Panc1 (cell line): ENCODE measurements at regions not wholly inside any gene's neighbourhood (a gene's known extent, or its start where the extent isn't known, plus 50 kb on each side); places are given as distances from the start of the nearest gene placed in this dataset.

Experiments used
- ATAC-seq: fragments of 200-7000 bp; cut with Tn5 transposase; 2 replicates; pipeline ENCODE4 v1.9.1; 2020; ENCODE audit warnings: mild to moderate bottlenecking, moderate library complexity
- BruUV-seq: library from RNA; stranded (reverse); fragments of 400-500 nt; replicated peaks from 2 replicates; lab custom pipeline; 2021; lab: Mats Ljungman, UMichigan
- CTCF ChIA-PET: fragments of 300-600 bp; sonication (Branson Sonifier 250); formaldehyde crosslinking; loops from one replicate; lab custom pipeline; 2022; ENCODE audit warnings: antibody characterized with exemption; lab: Charles Lee
- POLR2A ChIA-PET: fragments of 300-600 bp; sonication (Branson Sonifier 250); formaldehyde crosslinking; loops from one replicate; lab custom pipeline; 2022; ENCODE audit warnings: antibody characterized with exemption; lab: Charles Lee
- DNase-seq: peaks from one replicate; pipeline ENCODE4 v3.0.0-alpha.2; 2010; ENCODE audit warnings: low read depth, low spot score
- H3K27ac ChIP-seq: 2 replicates; pipeline ENCODE4 v1.5.1; 2011; ENCODE audit warnings: mild to moderate bottlenecking, low read length, inconsistent platforms
- H3K27me3 ChIP-seq: fragments of 200-500 bp; sonication (Bioruptor generic); 2 replicates; pipeline ENCODE4 v1.6.0; 2014; ENCODE audit warnings: low read length, inconsistent platforms; ENCODE audit not compliant: control insufficient read depth, insufficient read depth
- H3K36me3 ChIP-seq: fragments of 200-500 bp; sonication (Bioruptor generic); 2 replicates; pipeline ENCODE4 v1.5.1; 2014; ENCODE audit warnings: inconsistent platforms, mild to moderate bottlenecking, low read length, moderate library complexity; ENCODE audit not compliant: control insufficient read depth, insufficient read depth
- H3K4me1 ChIP-seq: 2 replicates; pipeline ENCODE4 v1.5.1; 2011; ENCODE audit warnings: inconsistent platforms, mild to moderate bottlenecking, low read length, moderate library complexity; ENCODE audit not compliant: control insufficient read depth, insufficient read depth
- H3K4me3 ChIP-seq, 2 experiments: 2 replicates each; pipeline ENCODE4 v1.5.1; 2011 to 2012; ENCODE audit warnings: low read depth in 2 of 2, low read length in 2 of 2, mild to moderate bottlenecking in 2 of 2, inconsistent platforms in 1 of 2, moderate library complexity in 1 of 2
- H3K9me3 ChIP-seq: fragments of 200-500 bp; sonication (Bioruptor generic); 2 replicates; pipeline ENCODE4 v1.5.1; 2014; ENCODE audit warnings: low read depth, mild to moderate bottlenecking, inconsistent platforms, low read length, moderate library complexity; ENCODE audit not compliant: control insufficient read depth, insufficient read depth
- CTCF ChIP-seq: fragments of 450-650 bp; IDR thresholded peaks from 2 replicates; pipeline ENCODE4 v1.5.1; 2017; ENCODE audit warnings: mild to moderate bottlenecking
- POLR2AphosphoS5 ChIP-seq: IDR thresholded peaks from 2 replicates; pipeline ENCODE4 v1.6.1; 2012; ENCODE audit warnings: mild to moderate bottlenecking, low read depth, low read length, moderate library complexity
- REST ChIP-seq, 2 experiments: IDR thresholded peaks; 2 replicates each; pipeline ENCODE4 v1.6.1; 2011 to 2012; ENCODE audit warnings: low read depth in 2 of 2, control low read depth in 1 of 2, low read length in 1 of 2, mild to moderate bottlenecking in 1 of 2, moderate library complexity in 1 of 2; ENCODE audit not compliant: insufficient read depth in 1 of 2
- SIN3A ChIP-seq: IDR thresholded peaks from 2 replicates; pipeline ENCODE4 v1.6.1; 2012; ENCODE audit warnings: low read depth, mild to moderate bottlenecking, low read length, moderate library complexity, borderline replicate concordance; ENCODE audit not compliant: insufficient read depth
- TCF7L2 ChIP-seq: IDR thresholded peaks from 2 replicates; pipeline ENCODE4 v1.6.1; 2011; ENCODE audit warnings: mild to moderate bottlenecking, low read depth, low read length, inconsistent platforms
- in situ Hi-C: cut with HindIII; loops from 2 replicates; pipeline ENCODE4 v1.10.0; 2016; ENCODE audit warnings: low sequenced_read_pairs, low pct_unique_long_range_greater_than_20kb
- intact Hi-C: fragments of 100-400 bp; cut with micrococcal nuclease; formaldehyde crosslinking; loops from one replicate; pipeline ENCODE4 v1.10.0; 2022; ENCODE audit not compliant: unreplicated experiment

GRCh38 chr1:168371477-168371876, 90.8 kb downstream of the TBX19 start:
- H3K27me3 ChIP-seq = no peaks in the 10 kb centered on the region
- H3K36me3 ChIP-seq = no peaks in the 10 kb centered on the region
- H3K27ac ChIP-seq = no peak overlapping the region
- DNase-seq = no peak
- ChIA-PET POLR2A (no interaction called here), CTCF (no interaction called here)
- no peaks in the 10 kb centered on the region for H3K9me3 ChIP-seq
- TF ChIP-seq POLR2AphosphoS5 (no peak), SIN3A (no peak), REST (IDR thresholded peaks at IDR 0.05; ENCODE audit: insufficient read depth in 1 of 2, low read depth in 2 of 2, low read length in 1 of 2) (no peak), CTCF (no peak), TCF7L2 (no peak)
- in situ Hi-C loops (no loop called here), intact Hi-C loops (no loop called here)
- H3K4me3 ChIP-seq = no peak overlapping the region
- ATAC-seq = no peak
- BruUV-seq = no TSS peak
- H3K4me1 ChIP-seq = no peaks in the 10 kb centered on the region

GRCh38 chr1:168370586-168370985, 89.9 kb downstream of the TBX19 start:
- Histone ChIP-seq H3K4me1 (no peaks in the 10 kb centered on the region), H3K4me3 (no peak overlapping the region), H3K36me3 (no peaks in the 10 kb centered on the region), H3K27ac (no peak overlapping the region), H3K27me3 (no peaks in the 10 kb centered on the region), H3K9me3 (no peaks in the 10 kb centered on the region)
- in situ Hi-C loops = no loop called here
- ATAC-seq (no peak), DNase-seq (no peak)
- ChIA-PET POLR2A (no interaction called here), CTCF (no interaction called here)
- BruUV-seq = no TSS peak
- intact Hi-C loops = no loop called here
- TF ChIP-seq TCF7L2 (no peak), REST (IDR thresholded peaks at IDR 0.05; ENCODE audit: insufficient read depth in 1 of 2, low read depth in 2 of 2, low read length in 1 of 2) (no peak), CTCF (no peak), POLR2AphosphoS5 (no peak), SIN3A (no peak)
